Neural cell (in vitro differentiated cells): ENCODE measurements at regions not wholly inside any gene's neighbourhood (a gene's known extent, or its start where the extent isn't known, plus 50 kb on each side); places are given as distances from the start of the nearest gene placed in this dataset.

Source experiments
- EP300 ChIP-seq: fragments of 450-650 bp; conservative IDR thresholded peaks from 2 replicates; pipeline ENCODE4 v1.6.1; 2014; ENCODE audit warnings: antibody characterized with exemption, mild to moderate bottlenecking, moderate library complexity; ENCODE audit not compliant: poor library complexity, severe bottlenecking
- EZH2 ChIP-seq: fragments of 200-600, 300-800 bp; shearing (Covaris generic), sonication (generic); IDR thresholded peaks from 2 replicates; pipeline ENCODE4 v1.6.1; 2014; ENCODE audit warnings: antibody characterized with exemption, low read length, borderline replicate concordance, mild to moderate bottlenecking; ENCODE audit not compliant: insufficient read depth, poor library complexity, severe bottlenecking
- MXI1 ChIP-seq: fragments of 450-650 bp; conservative IDR thresholded peaks from 2 replicates; pipeline ENCODE4 v1.6.1; 2014; ENCODE audit warnings: antibody characterized with exemption, mild to moderate bottlenecking; ENCODE audit not compliant: poor library complexity, severe bottlenecking
- POLR2AphosphoS5 ChIP-seq: IDR thresholded peaks from 2 replicates; pipeline ENCODE4 v1.6.1; 2012
- RAD21 ChIP-seq: fragments of 450-650 bp; conservative IDR thresholded peaks from 2 replicates; pipeline ENCODE4 v1.6.1; 2014; ENCODE audit warnings: antibody characterized with exemption, mild to moderate bottlenecking, moderate library complexity
- SMC3 ChIP-seq: fragments of 450-650 bp; conservative IDR thresholded peaks from 2 replicates; pipeline ENCODE4 v1.6.1; 2014; ENCODE audit warnings: antibody characterized with exemption, mild to moderate bottlenecking, moderate library complexity; ENCODE audit not compliant: poor library complexity
- TF ChIP-seq, protein P1 (sequence below): fragments of 450-650 bp; IDR thresholded peaks from 2 replicates; pipeline ENCODE4 v1.5.1; 2014; ENCODE audit warnings: antibody characterized with exemption, mild to moderate bottlenecking, moderate library complexity; ENCODE audit not compliant: poor library complexity, severe bottlenecking

DNA sequence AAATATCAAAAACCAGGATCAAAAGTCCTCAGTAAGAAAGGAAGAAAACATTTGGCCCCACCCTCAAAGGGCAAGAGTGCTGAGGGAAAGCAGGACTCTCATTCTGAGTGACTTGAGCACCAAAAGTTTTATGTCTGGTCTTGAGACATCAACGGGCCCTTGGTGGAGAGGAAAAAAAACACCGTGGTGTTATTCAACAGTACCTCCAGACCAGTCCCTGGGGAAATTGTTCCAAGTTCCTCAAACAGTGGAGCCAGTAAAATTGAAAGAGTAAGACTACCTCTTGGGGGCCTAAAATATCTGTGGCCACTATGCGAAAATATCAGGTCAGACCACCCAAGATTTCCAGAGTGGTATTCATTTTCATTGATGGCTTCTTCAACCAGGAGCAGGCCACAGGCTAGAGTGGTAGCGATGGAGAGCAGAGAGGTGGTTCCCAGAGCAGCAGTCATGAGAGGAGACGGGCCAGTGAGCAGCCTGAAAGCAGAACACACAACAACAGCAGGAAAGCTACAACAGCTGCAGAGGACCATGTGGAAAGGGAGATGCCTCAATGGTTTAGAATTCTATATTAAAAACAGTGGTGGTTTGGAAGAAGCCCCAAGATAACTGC, 63.7 kb upstream of the RPL34 start:
- TF ChIP-seq EP300 (no peak), SMC3 (no peak), EZH2 (no peak), POLR2AphosphoS5 (no peak), RAD21 (no peak), MXI1 (no peak)
- TF ChIP-seq, protein P1, sequence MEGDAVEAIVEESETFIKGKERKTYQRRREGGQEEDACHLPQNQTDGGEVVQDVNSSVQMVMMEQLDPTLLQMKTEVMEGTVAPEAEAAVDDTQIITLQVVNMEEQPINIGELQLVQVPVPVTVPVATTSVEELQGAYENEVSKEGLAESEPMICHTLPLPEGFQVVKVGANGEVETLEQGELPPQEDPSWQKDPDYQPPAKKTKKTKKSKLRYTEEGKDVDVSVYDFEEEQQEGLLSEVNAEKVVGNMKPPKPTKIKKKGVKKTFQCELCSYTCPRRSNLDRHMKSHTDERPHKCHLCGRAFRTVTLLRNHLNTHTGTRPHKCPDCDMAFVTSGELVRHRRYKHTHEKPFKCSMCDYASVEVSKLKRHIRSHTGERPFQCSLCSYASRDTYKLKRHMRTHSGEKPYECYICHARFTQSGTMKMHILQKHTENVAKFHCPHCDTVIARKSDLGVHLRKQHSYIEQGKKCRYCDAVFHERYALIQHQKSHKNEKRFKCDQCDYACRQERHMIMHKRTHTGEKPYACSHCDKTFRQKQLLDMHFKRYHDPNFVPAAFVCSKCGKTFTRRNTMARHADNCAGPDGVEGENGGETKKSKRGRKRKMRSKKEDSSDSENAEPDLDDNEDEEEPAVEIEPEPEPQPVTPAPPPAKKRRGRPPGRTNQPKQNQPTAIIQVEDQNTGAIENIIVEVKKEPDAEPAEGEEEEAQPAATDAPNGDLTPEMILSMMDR: no peak
